ENCODE measurements at regions not wholly inside any gene's neighbourhood (a gene's known extent, or its start where the extent isn't known, plus 50 kb on each side); places are given as distances from the start of the nearest gene placed in this dataset.

DNA sequence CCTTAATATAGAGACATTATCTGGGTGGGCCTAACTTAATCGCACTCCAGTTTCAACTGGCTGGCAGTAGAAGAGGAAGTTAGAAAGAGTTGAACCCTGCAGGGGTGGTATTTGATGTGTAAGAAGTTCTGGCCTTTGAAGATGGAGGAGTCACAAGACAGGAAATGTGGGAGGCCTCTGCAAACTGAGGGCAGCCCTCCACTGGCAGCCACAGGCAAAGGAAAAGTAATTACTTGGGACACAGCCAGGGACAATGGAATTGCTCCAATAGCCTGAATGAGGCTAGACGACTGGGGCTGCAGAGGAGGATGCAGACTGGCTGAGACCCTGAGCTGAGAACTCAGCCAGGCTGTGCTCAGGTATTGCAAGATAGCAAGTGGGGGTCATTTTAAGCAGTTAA is 703.3 kb upstream of the ARGLU1 start:
- Histone ChIP-seq H3K36me3 (no peaks in the 10 kb centered on the region), H3K4me3 (no peak overlapping the region), H3K27me3 (no peaks in the 10 kb centered on the region), H3K9me3 (no peaks in the 10 kb centered on the region), H3K4me1 (no peaks in the 10 kb centered on the region), H3K27ac (no peak overlapping the region)
- 29% methylated on average over 2 of the region's 2 CpGs for WGBS (ENCODE audit: insufficient coverage, low coverage, low lambda C conversion rate, missing lambda C conversion rate)
- intact Hi-C loops (cut with DNase I), result no loop called here
- ATAC-seq (no peak), DNase-seq (no peak)
- TF ChIP-seq, protein P1, sequence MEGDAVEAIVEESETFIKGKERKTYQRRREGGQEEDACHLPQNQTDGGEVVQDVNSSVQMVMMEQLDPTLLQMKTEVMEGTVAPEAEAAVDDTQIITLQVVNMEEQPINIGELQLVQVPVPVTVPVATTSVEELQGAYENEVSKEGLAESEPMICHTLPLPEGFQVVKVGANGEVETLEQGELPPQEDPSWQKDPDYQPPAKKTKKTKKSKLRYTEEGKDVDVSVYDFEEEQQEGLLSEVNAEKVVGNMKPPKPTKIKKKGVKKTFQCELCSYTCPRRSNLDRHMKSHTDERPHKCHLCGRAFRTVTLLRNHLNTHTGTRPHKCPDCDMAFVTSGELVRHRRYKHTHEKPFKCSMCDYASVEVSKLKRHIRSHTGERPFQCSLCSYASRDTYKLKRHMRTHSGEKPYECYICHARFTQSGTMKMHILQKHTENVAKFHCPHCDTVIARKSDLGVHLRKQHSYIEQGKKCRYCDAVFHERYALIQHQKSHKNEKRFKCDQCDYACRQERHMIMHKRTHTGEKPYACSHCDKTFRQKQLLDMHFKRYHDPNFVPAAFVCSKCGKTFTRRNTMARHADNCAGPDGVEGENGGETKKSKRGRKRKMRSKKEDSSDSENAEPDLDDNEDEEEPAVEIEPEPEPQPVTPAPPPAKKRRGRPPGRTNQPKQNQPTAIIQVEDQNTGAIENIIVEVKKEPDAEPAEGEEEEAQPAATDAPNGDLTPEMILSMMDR (IDR thresholded peaks at IDR 0.05), result no peak
- no peak for TF ChIP-seq POLR2A (IDR thresholded peaks at IDR 0.05)

DNA sequence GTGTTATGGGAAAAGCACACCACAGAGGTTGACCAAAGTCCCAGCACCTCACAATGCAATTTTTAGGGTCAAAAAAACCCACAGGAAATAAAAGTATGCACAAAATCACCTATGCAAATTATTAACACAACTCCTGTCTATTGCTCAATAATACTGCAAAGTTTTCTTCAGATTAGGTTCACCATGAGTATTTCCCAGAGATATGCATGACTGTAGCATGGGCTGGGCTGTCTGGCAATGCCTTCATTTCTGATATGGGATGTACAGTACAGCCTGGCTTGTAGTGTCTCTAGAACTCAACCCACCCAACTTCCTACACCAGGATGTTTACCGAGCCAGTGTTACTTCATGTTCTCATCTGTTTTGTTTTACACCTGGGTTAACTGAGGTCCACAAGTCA is 698.7 kb upstream of the ARGLU1 start:
- H3K27ac ChIP-seq, result no peak overlapping the region
- H3K27me3 ChIP-seq, result no peaks in the 10 kb centered on the region
- no peak overlapping the region for H3K4me3 ChIP-seq
- TF ChIP-seq, protein P1 (IDR thresholded peaks at IDR 0.05), result no peak
- no peak for TF ChIP-seq POLR2A (IDR thresholded peaks at IDR 0.05)
- H3K4me1 ChIP-seq, result no peaks in the 10 kb centered on the region
- intact Hi-C loops (cut with DNase I), result no loop called here
- no peaks in the 10 kb centered on the region for H3K9me3 ChIP-seq
- ATAC-seq (no peak), DNase-seq (no peak)
- H3K36me3 ChIP-seq, result no peaks in the 10 kb centered on the region
- 83% methylated on average over 1 of the region's 1 CpG for WGBS (ENCODE audit: insufficient coverage, low coverage, low lambda C conversion rate, missing lambda C conversion rate)

DNA sequence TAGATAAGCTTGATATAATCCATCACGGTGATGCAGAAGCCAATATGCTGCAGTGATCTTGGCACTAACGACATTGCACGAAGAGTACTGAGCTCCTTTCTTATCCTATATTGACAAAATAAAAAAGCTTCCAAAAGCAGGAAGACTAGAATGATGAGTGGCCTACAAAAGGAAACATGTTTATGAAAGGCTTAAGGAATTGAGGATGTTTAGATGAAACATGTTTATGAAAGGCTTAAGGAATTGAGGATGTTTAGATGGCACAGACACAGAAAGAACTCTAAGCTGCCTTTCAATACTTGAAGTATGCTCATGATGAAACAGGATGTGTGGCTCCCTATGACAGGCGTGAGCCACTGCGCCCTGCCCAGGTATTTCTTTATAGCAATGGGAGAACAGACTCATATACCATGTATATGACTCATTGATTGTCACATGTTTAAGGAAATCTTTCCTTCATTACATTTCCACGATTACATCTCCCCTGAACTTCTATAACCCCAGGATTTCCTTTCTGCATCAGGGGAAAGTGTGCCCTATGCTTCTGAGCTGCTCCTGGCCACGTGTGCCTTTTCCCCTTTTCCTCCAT is 690.8 kb upstream of the ARGLU1 start:
- DNase-seq (no peak), ATAC-seq (no peak)
- H3K9me3 ChIP-seq, result no peaks in the 10 kb centered on the region
- no peak overlapping the region for H3K27ac ChIP-seq
- no peaks in the 10 kb centered on the region for H3K4me1 ChIP-seq
- TF ChIP-seq, protein P1 (IDR thresholded peaks at IDR 0.05), result no peak
- no peak for TF ChIP-seq POLR2A (IDR thresholded peaks at IDR 0.05)
- H3K4me3 ChIP-seq, result no peak overlapping the region
- intact Hi-C loops (cut with DNase I), result no loop called here
- no peaks in the 10 kb centered on the region for H3K36me3 ChIP-seq
- 32% methylated on average over 6 of the region's 7 CpGs for WGBS (ENCODE audit: insufficient coverage, low coverage, low lambda C conversion rate, missing lambda C conversion rate)
- no peaks in the 10 kb centered on the region for H3K27me3 ChIP-seq

DNA sequence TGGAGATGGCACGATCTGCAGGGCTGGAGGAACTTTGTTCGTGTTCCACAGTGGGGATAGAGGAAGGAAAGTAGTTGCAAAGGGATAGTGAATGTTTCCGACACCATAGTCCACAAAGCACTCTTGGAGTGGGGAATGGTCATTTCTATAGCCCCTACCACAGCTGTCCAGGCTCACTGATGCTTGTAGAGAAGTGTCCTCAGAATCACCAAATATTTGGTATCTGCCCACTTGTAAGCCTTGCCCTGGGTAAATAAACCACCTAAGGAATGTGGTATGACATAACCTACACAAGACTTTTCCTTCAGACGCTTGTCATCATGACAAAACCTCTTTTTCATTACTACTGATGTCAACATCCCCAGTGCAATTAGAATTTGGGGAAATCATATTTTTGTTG is 686.5 kb upstream of the ARGLU1 start:
- H3K27me3 ChIP-seq, result no peaks in the 10 kb centered on the region
- H3K4me1 ChIP-seq, result no peaks in the 10 kb centered on the region
- TF ChIP-seq, protein P1 (IDR thresholded peaks at IDR 0.05), result no peak
- no peak for TF ChIP-seq POLR2A (IDR thresholded peaks at IDR 0.05)
- intact Hi-C loops (cut with DNase I), result no loop called here
- ATAC-seq, result no peak
- 56% methylated on average over 4 of the region's 4 CpGs for WGBS (ENCODE audit: insufficient coverage, low coverage, low lambda C conversion rate, missing lambda C conversion rate)
- H3K9me3 ChIP-seq, result no peaks in the 10 kb centered on the region
- no peak overlapping the region for H3K27ac ChIP-seq
- no peak overlapping the region for H3K4me3 ChIP-seq
- DNase-seq, result no peak
- H3K36me3 ChIP-seq, result no peaks in the 10 kb centered on the region

DNA sequence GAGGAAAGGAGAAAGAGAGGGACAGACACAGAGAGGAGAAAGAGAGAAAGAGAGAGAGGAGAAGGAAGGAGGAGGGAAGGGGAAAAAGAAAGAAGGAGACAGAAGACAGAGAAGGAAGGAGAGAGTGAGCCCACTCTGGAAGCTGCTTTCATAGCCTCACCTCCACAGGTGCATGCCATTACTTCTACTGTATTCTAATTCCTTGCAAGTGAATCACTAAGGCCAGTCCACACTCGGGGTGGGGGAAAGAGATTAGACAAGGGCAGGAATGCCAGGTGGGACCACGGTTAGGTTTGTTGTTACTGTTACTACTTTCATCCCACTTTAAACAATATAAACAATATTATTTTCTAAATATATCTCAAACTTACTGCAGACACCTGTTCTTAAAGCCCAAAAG is 684.5 kb upstream of the ARGLU1 start:
- TF ChIP-seq POLR2A (IDR thresholded peaks at IDR 0.05), result no peak
- TF ChIP-seq, protein P1 (IDR thresholded peaks at IDR 0.05), result no peak
- H3K36me3 ChIP-seq, result no peaks in the 10 kb centered on the region
- DNase-seq (no peak), ATAC-seq (no peak)
- 32% methylated on average over 2 of the region's 2 CpGs for WGBS (ENCODE audit: insufficient coverage, low coverage, low lambda C conversion rate, missing lambda C conversion rate)
- no peaks in the 10 kb centered on the region for H3K9me3 ChIP-seq
- no peak overlapping the region for H3K27ac ChIP-seq
- no peak overlapping the region for H3K4me3 ChIP-seq
- no peaks in the 10 kb centered on the region for H3K4me1 ChIP-seq
- intact Hi-C loops (cut with DNase I), result no loop called here
- H3K27me3 ChIP-seq, result no peaks in the 10 kb centered on the region
